Breast epithelium (tissue), 3 donors: ENCODE measurements at regions not wholly inside any gene's neighbourhood (a gene's known extent, or its start where the extent isn't known, plus 50 kb on each side); places are given as distances from the start of the nearest gene placed in this dataset.

ENCODE experiments used
- CTCF ChIP-seq, 3 donors: fragments of 450-650 bp; IDR thresholded peaks; one replicate each; pipeline ENCODE4 v1.5.1; 2016 to 2017; ENCODE audit warnings: antibody characterized with exemption in 3 of 3, mild to moderate bottlenecking in 3 of 3, moderate library complexity in 3 of 3
- POLR2A ChIP-seq: fragments of 450-650 bp; IDR thresholded peaks from one replicate; pipeline ENCODE4 v1.6.1; 2016; ENCODE audit warnings: antibody characterized with exemption, mild to moderate bottlenecking, moderate library complexity

GRCh38 chr22:48558606-48559402, 1268.9 kb downstream of the BRD1 start:
- TF ChIP-seq CTCF (IDR thresholded peaks at IDR 0.05) (no peak), POLR2A (no peak)
